GM21737 (cell line): ENCODE measurements at regions not wholly inside any gene's neighbourhood (a gene's known extent, or its start where the extent isn't known, plus 50 kb on each side); places are given as distances from the start of the nearest gene placed in this dataset.

ENCODE experiments used
- ATAC-seq: cut with Tn5 transposase; IDR thresholded peaks from one replicate; pipeline ENCODE4 v1.9.1; 2021; ENCODE audit warnings: mild to moderate bottlenecking, moderate library complexity; ENCODE audit not compliant: unreplicated experiment

DNA sequence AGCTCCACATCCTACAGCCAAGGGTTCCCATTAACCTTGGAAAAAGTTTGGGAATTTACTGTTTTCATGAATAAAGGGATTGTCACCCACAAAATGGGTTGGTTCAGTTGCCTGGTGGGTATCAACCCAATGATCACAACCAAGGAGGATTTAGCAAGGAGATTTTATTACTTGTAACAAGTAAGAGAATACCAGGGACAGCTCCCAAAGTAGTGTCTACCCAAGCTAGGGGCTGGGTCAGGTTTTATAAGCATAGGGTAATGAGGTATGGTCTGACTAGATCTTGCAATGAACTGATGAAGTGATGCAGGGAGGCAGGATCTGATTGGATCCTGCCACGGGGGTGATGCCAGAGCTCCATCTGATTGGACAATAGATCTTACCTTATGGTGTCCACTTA is 681.8 kb downstream of the SLC4A3 start:
- no peak for ATAC-seq

DNA sequence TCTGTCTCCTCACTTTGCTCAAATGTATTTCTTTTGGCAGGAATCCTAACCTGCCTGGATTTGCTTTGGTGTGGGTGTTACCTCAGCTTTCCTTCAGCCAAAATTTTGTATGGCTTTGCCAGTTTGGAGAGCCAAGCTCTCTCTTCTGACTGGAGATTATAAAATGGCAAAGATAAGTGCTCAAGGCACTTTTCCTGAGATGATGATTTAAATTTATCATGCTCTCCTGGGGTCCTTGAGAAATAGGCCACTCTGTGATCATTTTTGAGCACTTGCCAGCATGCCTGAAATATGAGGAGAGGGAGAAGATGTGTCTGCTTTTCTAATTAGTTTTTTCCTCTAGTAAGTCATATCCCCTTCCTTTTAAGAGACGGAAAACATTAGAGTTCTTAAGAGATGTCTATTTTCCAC is 683.0 kb downstream of the SLC4A3 start:
- ATAC-seq = no peak

- no peak for ATAC-seq
These were observed 687.8 kb downstream of the SLC4A3 start for GRCh38 chr2:220315098-220315823.

DNA sequence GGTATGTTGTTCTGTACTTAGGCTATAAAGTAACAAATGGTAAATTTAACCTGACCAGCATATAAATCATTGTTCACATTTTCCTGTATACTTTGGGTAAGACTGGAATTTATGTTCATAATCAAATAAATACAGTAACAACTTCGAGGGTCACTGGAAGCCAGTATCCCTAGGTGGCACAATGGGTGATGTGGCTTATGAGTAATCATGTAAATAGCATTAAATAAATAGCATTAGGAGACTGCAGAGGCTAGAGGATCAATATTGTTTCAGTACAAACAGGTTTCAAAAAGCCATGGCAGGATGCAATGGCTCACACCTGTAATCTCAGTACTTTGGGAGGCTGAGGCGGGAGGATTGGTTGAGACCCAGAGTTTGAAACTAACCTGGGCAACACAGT is 690.6 kb downstream of the SLC4A3 start:
- ATAC-seq = no peak

DNA sequence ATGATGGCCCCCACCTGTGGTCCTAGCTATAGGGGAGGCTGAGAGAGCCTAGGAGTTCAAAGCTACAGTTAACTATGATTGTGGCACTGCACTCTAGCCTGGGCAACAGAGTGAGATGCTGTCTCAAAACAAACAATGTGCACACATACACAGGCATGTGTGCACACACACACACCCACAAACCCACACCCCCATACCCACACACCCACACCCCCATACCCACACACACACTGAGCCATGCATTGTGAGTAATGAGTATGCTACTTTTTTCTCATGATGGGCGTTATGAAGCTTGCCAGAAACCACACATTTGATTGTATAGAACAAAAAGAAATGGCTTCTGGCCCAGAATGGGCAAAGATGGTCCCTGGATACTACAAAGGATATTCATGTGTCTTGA is 691.1 kb downstream of the SLC4A3 start:
- no peak for ATAC-seq

- no peak for ATAC-seq
These were observed 692.9 kb downstream of the SLC4A3 start for GRCh38 chr2:220320326-220320725.

- ATAC-seq = no peak
These were observed 705.5 kb downstream of the SLC4A3 start for GRCh38 chr2:220332886-220333285.

GRCh38 chr2:220334210-220334609 is 706.8 kb downstream of the SLC4A3 start:
- no peak for ATAC-seq

GRCh38 chr2:220334871-220335590 is 707.6 kb downstream of the SLC4A3 start:
- no peak for ATAC-seq

DNA sequence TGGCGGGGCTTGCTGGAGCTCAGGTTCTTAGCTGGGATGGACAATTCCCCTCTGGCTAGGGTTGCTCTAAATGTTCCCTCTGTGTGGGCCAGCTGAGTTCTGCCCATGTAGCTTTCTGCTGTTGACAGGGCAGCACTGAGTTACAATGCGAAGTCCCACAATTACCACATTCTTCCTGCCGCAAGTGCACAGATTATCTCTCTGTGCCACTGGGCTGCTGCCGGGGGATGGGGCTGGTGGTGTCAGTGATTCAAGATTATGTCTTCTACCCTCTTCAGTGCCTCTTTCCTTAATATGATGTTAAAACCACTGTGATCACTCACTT is 708.1 kb downstream of the SLC4A3 start:
- no peak for ATAC-seq

DNA sequence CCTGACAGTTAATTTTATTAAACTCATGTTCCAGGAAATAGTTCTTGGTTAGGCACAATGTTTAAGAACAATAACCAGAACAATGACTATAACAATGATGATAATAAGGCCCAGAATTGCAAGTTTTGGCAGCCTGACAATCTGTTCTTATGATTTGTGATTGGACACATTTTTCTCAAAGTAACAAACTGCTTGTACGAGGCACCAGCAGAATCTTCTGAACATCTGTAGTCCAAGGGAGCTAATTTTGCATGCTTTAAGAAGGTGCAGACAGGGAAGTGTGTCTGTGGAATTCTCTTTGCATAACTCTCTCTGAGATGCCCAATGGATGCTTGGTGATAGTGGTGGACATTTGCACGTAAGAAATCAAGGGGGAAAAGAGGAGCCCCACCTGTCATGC is 709.3 kb downstream of the SLC4A3 start:
- no peak for ATAC-seq

DNA sequence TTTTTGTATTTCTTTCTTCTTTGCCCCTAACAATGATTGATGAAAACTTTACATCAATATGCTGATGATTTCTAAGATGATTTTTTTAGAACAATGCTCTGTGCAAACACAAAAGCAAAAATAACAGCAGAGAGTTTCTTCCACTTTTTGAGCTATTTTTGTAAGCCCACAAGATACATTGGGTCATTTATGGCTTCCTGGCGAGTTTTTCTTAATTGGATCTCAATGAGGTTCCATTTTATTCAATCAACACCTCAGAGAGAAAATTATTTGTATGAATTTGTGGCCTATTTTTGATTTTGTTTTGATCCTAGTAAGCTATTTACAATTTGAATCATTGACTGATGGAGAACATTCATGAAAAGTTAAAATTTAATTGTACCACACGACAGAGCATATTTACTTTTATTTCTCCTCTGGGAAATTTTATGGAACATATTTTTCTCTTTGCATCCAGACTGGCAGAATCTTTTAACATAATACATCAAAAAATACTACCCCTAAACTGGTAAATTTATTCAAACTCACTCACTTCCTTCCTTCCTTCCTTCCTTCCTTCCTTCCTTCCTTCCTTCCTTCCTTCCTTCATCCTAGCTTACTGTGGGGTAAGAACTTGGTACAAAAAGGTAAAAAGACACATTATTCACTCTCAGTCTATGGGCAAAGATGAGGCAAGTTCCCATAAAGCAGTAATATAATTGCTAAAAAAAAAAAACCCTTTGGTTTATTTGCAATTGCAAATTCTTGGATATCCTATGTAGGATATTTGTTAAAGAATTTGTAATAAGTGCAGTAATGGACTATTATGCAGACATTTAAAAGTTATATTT is 710.4 kb downstream of the SLC4A3 start:
- no peak for ATAC-seq

DNA sequence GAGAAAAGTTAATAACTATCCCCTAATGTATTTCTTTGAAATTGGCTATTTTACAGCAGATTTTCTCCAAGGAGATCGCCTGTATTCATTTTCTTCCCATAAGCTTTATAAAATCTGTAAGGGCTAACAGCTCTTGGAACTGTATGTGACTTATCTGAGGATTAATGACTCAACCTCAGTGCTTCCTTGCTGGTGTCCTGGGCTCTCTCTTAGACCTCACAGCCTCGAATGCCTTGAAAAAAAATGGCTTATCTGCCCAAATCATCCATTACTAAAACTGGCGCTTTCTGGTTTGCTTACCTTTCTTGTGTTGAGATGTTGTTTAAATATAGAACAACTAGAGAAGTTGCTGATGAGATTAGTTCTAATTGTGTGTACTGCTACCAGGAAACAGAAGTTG is 713.6 kb downstream of the SLC4A3 start:
- ATAC-seq = no peak

DNA sequence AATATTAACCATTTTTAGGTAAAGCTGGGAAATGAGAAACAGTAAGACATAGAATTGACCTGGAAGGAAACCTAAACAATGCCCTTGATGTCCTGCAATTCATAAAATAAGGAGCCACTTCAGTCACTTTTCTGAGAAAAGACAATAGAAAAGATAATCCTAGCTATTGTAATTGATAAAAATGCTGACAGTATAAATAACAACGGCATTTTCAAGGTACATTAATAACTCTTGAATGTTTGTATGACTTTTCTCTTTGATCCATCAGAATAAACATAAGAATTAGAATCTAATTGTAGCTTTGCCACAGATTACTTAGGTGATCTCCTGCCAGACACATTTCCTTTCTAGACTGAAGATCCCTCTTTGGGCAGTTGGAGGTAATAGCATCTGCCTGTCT is 719.5 kb downstream of the SLC4A3 start:
- ATAC-seq = no peak

GRCh38 chr2:220347626-220348025 is 720.2 kb downstream of the SLC4A3 start:
- no peak for ATAC-seq

DNA sequence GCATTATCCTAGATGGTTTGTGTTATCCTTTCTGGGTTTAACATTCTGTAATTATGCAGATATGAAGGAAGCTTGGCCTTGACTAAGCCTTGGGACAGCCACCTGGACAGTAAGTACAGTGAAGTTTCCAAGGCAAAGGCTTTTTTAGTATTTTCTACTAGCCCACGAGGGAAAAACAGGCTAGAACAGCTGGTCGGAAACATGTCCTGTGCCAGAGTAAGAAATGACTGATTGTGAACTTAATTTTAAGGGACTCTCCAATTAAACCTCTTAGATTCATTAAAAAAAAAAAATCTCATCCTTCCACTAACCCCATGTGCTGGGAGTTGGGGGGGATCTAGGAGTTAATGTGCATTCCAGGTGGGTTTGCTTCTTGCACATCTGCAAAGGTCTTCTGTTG is 720.8 kb downstream of the SLC4A3 start:
- no peak for ATAC-seq

- no peak for ATAC-seq
These were observed 726.5 kb downstream of the SLC4A3 start for GRCh38 chr2:220353897-220354296.

- no peak for ATAC-seq
These were observed 728.6 kb downstream of the SLC4A3 start for GRCh38 chr2:220356076-220356475.

- no peak for ATAC-seq
These were observed 737.6 kb downstream of the SLC4A3 start for GRCh38 chr2:220365023-220365422.

GRCh38 chr2:220366765-220367164 is 739.3 kb downstream of the SLC4A3 start:
- no peak for ATAC-seq

DNA sequence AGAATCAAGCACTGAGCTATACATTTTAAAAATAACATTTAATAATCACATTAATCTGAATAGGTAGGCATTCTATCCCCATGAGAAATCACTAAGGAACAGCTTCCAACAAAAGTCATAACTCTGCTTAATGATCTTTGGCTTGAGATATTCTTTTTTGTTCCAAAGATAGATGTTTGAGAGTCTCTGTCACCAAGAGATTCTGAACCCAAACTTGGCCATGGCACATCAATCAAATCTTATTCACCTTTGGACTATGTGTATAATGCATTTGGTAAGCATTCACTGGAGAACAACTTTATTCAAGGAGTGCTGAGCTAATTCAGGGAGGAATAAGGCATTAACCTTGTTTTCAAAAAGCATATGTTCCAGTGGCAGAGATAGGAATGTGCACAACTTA is 743.3 kb downstream of the SLC4A3 start:
- ATAC-seq = no peak

GRCh38 chr2:220371211-220371610 is 743.8 kb downstream of the SLC4A3 start:
- ATAC-seq = no peak
